SK-N-SH (cell line): ENCODE measurements at regions not wholly inside any gene's neighbourhood (a gene's known extent, or its start where the extent isn't known, plus 50 kb on each side); places are given as distances from the start of the nearest gene placed in this dataset.

Source experiments
- CTCF ChIA-PET: fragments of 300-600, 350-600 bp; formaldehyde crosslinking; extraction: SDS; loops from one replicate; lab custom pipeline; 2021; lab: Yijun Ruan, JAX
- POLR2A ChIA-PET: fragments of 350-600 bp; sonication (Branson Sonifier 250); formaldehyde crosslinking; extraction: SDS; loops from one replicate; lab custom pipeline; 2020; ENCODE audit warnings: antibody characterized with exemption, inconsistent platforms; lab: Yijun Ruan, JAX
- DNase-seq: peaks from one replicate; pipeline ENCODE4 v3.0.0; 2012
- H2AFZ ChIP-seq: fragments of 200-600 bp; sonication (generic); 2 replicates; pipeline ENCODE4 v1.8.1; 2016; ENCODE audit warnings: antibody characterized with exemption, mild to moderate bottlenecking, low read depth
- H3F3A ChIP-seq: fragments of 200-600 bp; sonication (generic); replicated peaks from 2 replicates; pipeline ENCODE3; 2016; ENCODE audit warnings: antibody characterized with exemption, mild to moderate bottlenecking; ENCODE audit not compliant: insufficient read depth
- H3K27ac ChIP-seq, 2 experiments: fragments of 200-500 bp in 1 of 2; fragments of 200-600 bp in 1 of 2; sonication (Bioruptor generic) in 1 of 2; sonication (generic), shearing (Covaris generic) in 1 of 2; 2 replicates each; pipeline versions ENCODE4 v1.5.1 to v1.6.1; 2014 to 2016; ENCODE audit warnings: low read depth in 2 of 2, inconsistent platforms in 1 of 2, low read length in 1 of 2, mild to moderate bottlenecking in 1 of 2, mixed read lengths in 1 of 2
- H3K27me3 ChIP-seq: fragments of 200-600 bp; sonication (generic), shearing (Covaris generic); 2 replicates; pipeline ENCODE4 v1.6.1; 2016; ENCODE audit warnings: mixed run types; ENCODE audit not compliant: insufficient read depth
- H3K36me3 ChIP-seq, 2 experiments: fragments of 200-500 bp in 1 of 2; fragments of 200-600 bp in 1 of 2; sonication (Bioruptor generic) in 1 of 2; sonication (generic) in 1 of 2; replicated peaks in 1 of 2; 2 replicates each; pipeline versions ENCODE3 to v1.5.1; 2014 to 2016; ENCODE audit warnings: low read length in 1 of 2, mild to moderate bottlenecking in 1 of 2; ENCODE audit not compliant: insufficient read depth in 2 of 2, control insufficient read depth in 1 of 2
- H3K4me1 ChIP-seq, 2 experiments: fragments of 200-500 bp in 1 of 2; fragments of 200-600 bp in 1 of 2; sonication (Bioruptor generic) in 1 of 2; sonication (generic), shearing (Covaris generic) in 1 of 2; 2 replicates each; pipeline versions ENCODE4 v1.5.1 to v1.6.1; 2014 to 2016; ENCODE audit warnings: low read depth in 1 of 2, low read length in 1 of 2, mixed run types in 1 of 2; ENCODE audit not compliant: insufficient read depth in 2 of 2, control insufficient read depth in 1 of 2
- H3K4me2 ChIP-seq: fragments of 200-600 bp; sonication (generic), shearing (Covaris generic); 2 replicates; pipeline ENCODE4 v1.6.1; 2017; ENCODE audit warnings: mixed run types
- H3K4me3 ChIP-seq, 2 experiments: fragments of 200-500 bp in 1 of 2; fragments of 200-600 bp in 1 of 2; sonication (Bioruptor generic) in 1 of 2; sonication (generic), shearing (Covaris generic) in 1 of 2; 2 replicates each; pipeline versions ENCODE4 v1.5.1 to v1.8.1; 2014 to 2016; ENCODE audit warnings: low read depth in 2 of 2, inconsistent platforms in 1 of 2, low read length in 1 of 2, mild to moderate bottlenecking in 1 of 2, mixed read lengths in 1 of 2, moderate library complexity in 1 of 2
- H3K79me2 ChIP-seq: fragments of 200-600 bp; sonication (generic); 2 replicates; pipeline ENCODE4 v1.8.1; 2017; ENCODE audit warnings: mild to moderate bottlenecking; ENCODE audit not compliant: insufficient read depth
- H3K9ac ChIP-seq: fragments of 200-600 bp; sonication (generic); 2 replicates; pipeline ENCODE4 v1.6.1; 2017; ENCODE audit warnings: mixed run types
- H3K9me2 ChIP-seq: fragments of 200-600 bp; sonication (generic); 2 replicates; pipeline ENCODE4 v1.6.1; 2017; ENCODE audit warnings: mixed run types
- H3K9me3 ChIP-seq: fragments of 200-600 bp; sonication (generic); 2 replicates; pipeline ENCODE4 v1.6.1; 2017; ENCODE audit warnings: mixed run types, mild to moderate bottlenecking, moderate library complexity
- H4K20me1 ChIP-seq: fragments of 200-600 bp; sonication (generic); 2 replicates; pipeline ENCODE4 v1.6.1; 2017; ENCODE audit warnings: mild to moderate bottlenecking, mixed run types; ENCODE audit not compliant: insufficient read depth
- ELF1 ChIP-seq: IDR thresholded peaks from 2 replicates; pipeline ENCODE4 v1.4.0; 2012
- EP300 ChIP-seq, 2 experiments: IDR thresholded peaks; 2 replicates each; pipeline versions ENCODE4 v1.4.0 to v1.6.1; 2012; ENCODE audit warnings: borderline replicate concordance in 1 of 2, low read depth in 1 of 2, low read length in 1 of 2
- JUND ChIP-seq: IDR thresholded peaks from 2 replicates; pipeline ENCODE4 v1.4.0; 2012
- MEF2A ChIP-seq: IDR thresholded peaks from 2 replicates; pipeline ENCODE4 v1.4.0; 2012; ENCODE audit warnings: low read depth, borderline replicate concordance
- MXI1 ChIP-seq: IDR thresholded peaks from 2 replicates; pipeline ENCODE4 v1.6.1; 2012; ENCODE audit warnings: mild to moderate bottlenecking, low read depth, low read length, improper control_type of control experiment
- NFIC ChIP-seq: IDR thresholded peaks from 2 replicates; pipeline ENCODE4 v1.4.0; 2012; ENCODE audit warnings: borderline replicate concordance
- NRF1 ChIP-seq: IDR thresholded peaks from 2 replicates; pipeline ENCODE4 v1.6.1; 2012; ENCODE audit warnings: low read depth, mild to moderate bottlenecking, low read length
- POLR2AphosphoS5 ChIP-seq: IDR thresholded peaks from 2 replicates; pipeline ENCODE4 v1.6.1; 2012; ENCODE audit warnings: low read depth, low read length
- RAD21 ChIP-seq: IDR thresholded peaks from 2 replicates; pipeline ENCODE4 v1.6.1; 2012; ENCODE audit warnings: mild to moderate bottlenecking, low read length
- RFX5 ChIP-seq: IDR thresholded peaks from 2 replicates; pipeline ENCODE4 v1.6.1; 2012; ENCODE audit warnings: mild to moderate bottlenecking, improper control_type of control experiment, low read length
- RXRA ChIP-seq: IDR thresholded peaks from 2 replicates; pipeline ENCODE4 v1.4.0; 2012; ENCODE audit warnings: low read depth, mild to moderate bottlenecking, borderline replicate concordance
- SIN3A ChIP-seq: IDR thresholded peaks from 2 replicates; pipeline ENCODE4 v1.6.1; 2012; ENCODE audit warnings: low read depth, mild to moderate bottlenecking, low read length, moderate library complexity, borderline replicate concordance
- TCF12 ChIP-seq: IDR thresholded peaks from 2 replicates; pipeline ENCODE4 v1.4.0; 2012
- TEAD4 ChIP-seq: IDR thresholded peaks from 2 replicates; pipeline ENCODE4 v1.4.0; 2012; ENCODE audit warnings: mild to moderate bottlenecking, borderline replicate concordance; ENCODE audit not compliant: insufficient read depth
- WGBS: methylation state at CpG from one replicate; pipeline ENCODE4 v1.1.6; 2017; ENCODE audit warnings: low lambda C conversion rate; 5-methylcytosine and 5-hydroxymethylcytosine counted together
- TF ChIP-seq, protein P1 (sequence below): fragments of 200-600 bp; sonication (generic); IDR thresholded peaks from 2 replicates; pipeline ENCODE4 v1.6.1; 2017; ENCODE audit warnings: antibody characterized with exemption, mild to moderate bottlenecking, moderate library complexity
- TF ChIP-seq, protein P2 (sequence below): fragments of 150-350 bp; IDR thresholded peaks from 2 replicates; pipeline ENCODE4 v1.6.1; 2016; ENCODE audit warnings: mild to moderate bottlenecking, low read depth, low read length
- TF ChIP-seq, protein P3 (sequence below): IDR thresholded peaks from 2 replicates; pipeline ENCODE4 v1.4.0; 2012; ENCODE audit warnings: low read depth, borderline replicate concordance
- TF ChIP-seq, protein P4 (sequence below): IDR thresholded peaks from 2 replicates; pipeline ENCODE4 v1.4.0; 2012; ENCODE audit warnings: low read depth
- TF ChIP-seq, protein P5 (sequence below): fragments of 150-350 bp; IDR thresholded peaks from 2 replicates; pipeline ENCODE4 v1.6.1; 2017; ENCODE audit warnings: antibody characterized with exemption, low read length, low read depth, borderline replicate concordance

DNA sequence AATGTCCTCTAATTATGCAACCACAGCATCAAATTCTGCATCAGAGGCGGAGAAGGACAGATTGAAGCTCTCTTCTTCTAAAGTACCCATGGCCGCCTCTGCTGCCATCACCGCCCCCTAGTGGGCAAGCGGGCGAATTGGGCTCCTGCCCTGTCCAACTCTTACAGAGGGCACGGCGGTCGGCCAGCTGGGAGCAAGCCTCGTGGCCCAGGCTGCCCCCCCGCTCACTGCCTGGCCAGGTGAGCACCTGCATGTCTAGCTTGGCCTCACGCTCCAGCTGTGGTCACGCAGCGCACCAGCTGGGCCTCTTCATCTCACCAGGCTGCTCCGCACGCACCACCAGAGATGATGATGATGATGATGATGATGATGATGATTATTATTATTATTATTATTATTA lies 146.1 kb upstream of the TOM1L1 start:
- ChIA-PET CTCF (interaction anchor here (0.6 to 2.8 kb wide), 6 partner anchors 11 to 794 kb away, joined by 3 to 14 read pairs (median 8); no protein-coding TSS in a partner anchor), POLR2A (no interaction called here)
- no peaks in the 10 kb centered on the region for H3K4me1 ChIP-seq
- no peak overlapping the region for H3K27ac ChIP-seq
- H3K9me3 ChIP-seq: no peaks in the 10 kb centered on the region
- H4K20me1 ChIP-seq: no peaks in the 10 kb centered on the region
- no peaks in the 10 kb centered on the region for H3F3A ChIP-seq
- H3K4me3 ChIP-seq: no peak overlapping the region
- no peaks in the 10 kb centered on the region for H3K9me2 ChIP-seq
- TF ChIP-seq RAD21 (no peak), EP300 (IDR thresholded peaks at IDR 0.05; ENCODE audit: borderline replicate concordance in 1 of 2, low read depth in 1 of 2, low read length in 1 of 2) (no peak), NRF1 (no peak), RFX5 (no peak)
- TF ChIP-seq, protein P1, sequence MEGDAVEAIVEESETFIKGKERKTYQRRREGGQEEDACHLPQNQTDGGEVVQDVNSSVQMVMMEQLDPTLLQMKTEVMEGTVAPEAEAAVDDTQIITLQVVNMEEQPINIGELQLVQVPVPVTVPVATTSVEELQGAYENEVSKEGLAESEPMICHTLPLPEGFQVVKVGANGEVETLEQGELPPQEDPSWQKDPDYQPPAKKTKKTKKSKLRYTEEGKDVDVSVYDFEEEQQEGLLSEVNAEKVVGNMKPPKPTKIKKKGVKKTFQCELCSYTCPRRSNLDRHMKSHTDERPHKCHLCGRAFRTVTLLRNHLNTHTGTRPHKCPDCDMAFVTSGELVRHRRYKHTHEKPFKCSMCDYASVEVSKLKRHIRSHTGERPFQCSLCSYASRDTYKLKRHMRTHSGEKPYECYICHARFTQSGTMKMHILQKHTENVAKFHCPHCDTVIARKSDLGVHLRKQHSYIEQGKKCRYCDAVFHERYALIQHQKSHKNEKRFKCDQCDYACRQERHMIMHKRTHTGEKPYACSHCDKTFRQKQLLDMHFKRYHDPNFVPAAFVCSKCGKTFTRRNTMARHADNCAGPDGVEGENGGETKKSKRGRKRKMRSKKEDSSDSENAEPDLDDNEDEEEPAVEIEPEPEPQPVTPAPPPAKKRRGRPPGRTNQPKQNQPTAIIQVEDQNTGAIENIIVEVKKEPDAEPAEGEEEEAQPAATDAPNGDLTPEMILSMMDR: peak; percentile 26
- WGBS: 63% methylated on average over 14 of the region's 15 CpGs
- H3K4me2 ChIP-seq: no peak overlapping the region
- H3K27me3 ChIP-seq: no peaks in the 10 kb centered on the region
- peak; percentile 34 for DNase-seq
- no peaks in the 10 kb centered on the region for H3K79me2 ChIP-seq
- H3K36me3 ChIP-seq: no peaks in the 10 kb centered on the region
- no peak overlapping the region for H2AFZ ChIP-seq
- no peak overlapping the region for H3K9ac ChIP-seq

DNA sequence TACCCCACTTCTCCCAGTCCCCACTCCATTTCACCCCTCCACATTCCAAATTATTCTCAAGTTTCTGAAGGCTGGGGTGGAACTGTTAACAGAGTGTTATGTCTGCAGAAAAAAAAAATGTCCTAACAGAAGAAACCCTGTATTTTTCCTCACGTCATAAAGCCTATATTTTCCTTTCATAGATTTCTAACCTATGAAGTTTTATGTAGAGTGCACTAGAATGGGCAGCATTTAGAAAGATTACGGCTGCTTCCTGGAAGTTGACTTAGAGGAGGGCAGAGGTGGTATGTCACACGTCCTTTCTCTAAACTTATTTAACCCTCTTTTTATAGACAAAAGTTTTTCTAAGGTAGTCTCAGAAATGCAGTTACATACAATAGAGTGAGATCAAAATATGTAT lies 139.8 kb upstream of the TOM1L1 start:
- H3K4me1 ChIP-seq: no peaks in the 10 kb centered on the region
- H3K9me2 ChIP-seq: no peaks in the 10 kb centered on the region
- no peaks in the 10 kb centered on the region for H3F3A ChIP-seq
- H3K9ac ChIP-seq: no peak overlapping the region
- no peaks in the 10 kb centered on the region for H3K36me3 ChIP-seq
- H4K20me1 ChIP-seq: no peaks in the 10 kb centered on the region
- no peaks in the 10 kb centered on the region for H3K79me2 ChIP-seq
- DNase-seq: no peak
- WGBS: 21% methylated on average over 3 of the region's 3 CpGs
- no peak overlapping the region for H3K4me3 ChIP-seq
- no peak overlapping the region for H3K4me2 ChIP-seq
- ChIA-PET POLR2A (no interaction called here), CTCF (interaction anchor here (0.9 to 1.7 kb wide), 2 partner anchors 18 to 36 kb away, joined by 3 to 4 read pairs; no protein-coding TSS in a partner anchor)
- no peak overlapping the region for H3K27ac ChIP-seq
- no peak overlapping the region for H2AFZ ChIP-seq
- H3K9me3 ChIP-seq: peaks cover 15% of the 10 kb centered on the region; the same call in 1 of the 2 replicates
- no peaks in the 10 kb centered on the region for H3K27me3 ChIP-seq
- TF ChIP-seq SIN3A: no peak
- TF ChIP-seq RXRA: no peak
- TF ChIP-seq NFIC: no peak
- TF ChIP-seq MEF2A: no peak
- TF ChIP-seq POLR2AphosphoS5: no peak
- TF ChIP-seq, all 33 proteins: peak for 0

DNA sequence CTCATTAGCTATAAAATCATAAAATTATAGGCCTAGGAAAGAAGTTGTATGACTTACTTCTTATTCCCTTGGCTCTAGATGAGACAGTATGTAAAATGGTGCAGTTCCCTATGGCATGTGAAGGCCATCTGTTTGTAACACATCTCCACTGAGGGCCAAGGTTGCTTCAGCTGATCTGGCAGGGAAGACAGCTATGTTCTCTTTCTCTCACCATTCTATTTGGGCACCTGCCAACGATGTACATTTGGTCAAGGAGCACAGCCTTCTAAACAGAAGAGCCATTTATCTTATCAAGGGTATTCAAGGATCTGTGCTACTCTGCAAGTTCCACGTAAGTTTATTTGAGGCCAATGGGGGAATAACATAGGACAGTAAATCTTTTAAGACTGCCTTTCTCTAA lies 129.8 kb upstream of the TOM1L1 start:
- POLR2A ChIA-PET: no interaction called here
- H3K9me3 ChIP-seq: peaks cover 4% of the 10 kb centered on the region; the same call in 1 of the 2 replicates
- CTCF ChIA-PET: interaction anchor here (1.1 to 2.6 kb wide), 2 partner anchors 15 to 24 kb away, joined by 3 to 13 read pairs; no protein-coding TSS in a partner anchor
- no peak for DNase-seq
- no peaks in the 10 kb centered on the region for H3K9me2 ChIP-seq
- H3K27me3 ChIP-seq: no peaks in the 10 kb centered on the region
- H3K4me1 ChIP-seq: no peaks in the 10 kb centered on the region
- H3K4me3 ChIP-seq: no peak overlapping the region
- no peaks in the 10 kb centered on the region for H3K79me2 ChIP-seq
- no peaks in the 10 kb centered on the region for H3F3A ChIP-seq
- 11% methylated on average over 2 of the region's 2 CpGs for WGBS
- H3K36me3 ChIP-seq: no peaks in the 10 kb centered on the region
- H4K20me1 ChIP-seq: no peaks in the 10 kb centered on the region
- no peak overlapping the region for H3K9ac ChIP-seq
- H3K27ac ChIP-seq: no peak overlapping the region
- H3K4me2 ChIP-seq: no peak overlapping the region
- no peak overlapping the region for H2AFZ ChIP-seq
- TF ChIP-seq MEF2A (no peak), RFX5 (no peak), POLR2AphosphoS5 (no peak), JUND (no peak), TEAD4 (no peak), RXRA (no peak), MXI1 (no peak), TCF12 (no peak), ELF1 (no peak)
- TF ChIP-seq, protein P2, sequence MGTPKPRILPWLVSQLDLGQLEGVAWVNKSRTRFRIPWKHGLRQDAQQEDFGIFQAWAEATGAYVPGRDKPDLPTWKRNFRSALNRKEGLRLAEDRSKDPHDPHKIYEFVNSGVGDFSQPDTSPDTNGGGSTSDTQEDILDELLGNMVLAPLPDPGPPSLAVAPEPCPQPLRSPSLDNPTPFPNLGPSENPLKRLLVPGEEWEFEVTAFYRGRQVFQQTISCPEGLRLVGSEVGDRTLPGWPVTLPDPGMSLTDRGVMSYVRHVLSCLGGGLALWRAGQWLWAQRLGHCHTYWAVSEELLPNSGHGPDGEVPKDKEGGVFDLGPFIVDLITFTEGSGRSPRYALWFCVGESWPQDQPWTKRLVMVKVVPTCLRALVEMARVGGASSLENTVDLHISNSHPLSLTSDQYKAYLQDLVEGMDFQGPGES: no peak
- TF ChIP-seq, protein P3, sequence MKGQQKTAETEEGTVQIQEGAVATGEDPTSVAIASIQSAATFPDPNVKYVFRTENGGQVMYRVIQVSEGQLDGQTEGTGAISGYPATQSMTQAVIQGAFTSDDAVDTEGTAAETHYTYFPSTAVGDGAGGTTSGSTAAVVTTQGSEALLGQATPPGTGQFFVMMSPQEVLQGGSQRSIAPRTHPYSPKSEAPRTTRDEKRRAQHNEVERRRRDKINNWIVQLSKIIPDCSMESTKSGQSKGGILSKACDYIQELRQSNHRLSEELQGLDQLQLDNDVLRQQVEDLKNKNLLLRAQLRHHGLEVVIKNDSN: no peak
- TF ChIP-seq, protein P4, sequence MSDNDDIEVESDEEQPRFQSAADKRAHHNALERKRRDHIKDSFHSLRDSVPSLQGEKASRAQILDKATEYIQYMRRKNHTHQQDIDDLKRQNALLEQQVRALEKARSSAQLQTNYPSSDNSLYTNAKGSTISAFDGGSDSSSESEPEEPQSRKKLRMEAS: no peak
- TF ChIP-seq, protein P5, sequence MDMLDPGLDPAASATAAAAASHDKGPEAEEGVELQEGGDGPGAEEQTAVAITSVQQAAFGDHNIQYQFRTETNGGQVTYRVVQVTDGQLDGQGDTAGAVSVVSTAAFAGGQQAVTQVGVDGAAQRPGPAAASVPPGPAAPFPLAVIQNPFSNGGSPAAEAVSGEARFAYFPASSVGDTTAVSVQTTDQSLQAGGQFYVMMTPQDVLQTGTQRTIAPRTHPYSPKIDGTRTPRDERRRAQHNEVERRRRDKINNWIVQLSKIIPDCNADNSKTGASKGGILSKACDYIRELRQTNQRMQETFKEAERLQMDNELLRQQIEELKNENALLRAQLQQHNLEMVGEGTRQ: no peak
